Stimulated activated CD8-positive, alpha-beta memory T cell treated with anti-CD3 and anti-CD28 coated beads, Interleukin-4, amount 100 ng/mL, for 48 hours (primary cell): ENCODE measurements at regions not wholly inside any gene's neighbourhood (a gene's known extent, or its start where the extent isn't known, plus 50 kb on each side); places are given as distances from the start of the nearest gene placed in this dataset.
A peak's percentile ranks its signal among the peaks of the same experiment; 100 is the strongest.

Experiments used
- DNase-seq: peaks from one replicate; pipeline ENCODE4 v3.0.0-alpha.2; 2020

DNA sequence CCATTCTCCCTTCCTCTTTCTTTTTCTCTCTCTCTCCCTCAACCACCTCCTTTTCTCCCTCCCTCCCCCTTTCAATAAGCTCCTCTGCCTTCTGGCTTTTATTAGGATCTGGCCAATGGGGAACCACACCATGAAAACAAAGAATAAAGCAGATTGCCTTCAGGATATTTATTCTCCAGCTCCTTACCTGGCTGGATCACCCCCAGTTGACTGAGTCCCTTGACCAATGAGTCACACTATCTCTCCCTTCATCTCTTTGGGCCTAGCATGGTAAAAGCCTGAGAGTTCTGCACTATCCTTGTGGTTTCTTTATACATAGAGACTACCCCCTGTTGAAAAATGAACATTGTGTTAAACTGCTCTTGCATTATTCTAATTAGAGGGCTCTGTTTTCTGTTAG lies 476.8 kb downstream of the EPHA7 start:
- DNase-seq: no peak

DNA sequence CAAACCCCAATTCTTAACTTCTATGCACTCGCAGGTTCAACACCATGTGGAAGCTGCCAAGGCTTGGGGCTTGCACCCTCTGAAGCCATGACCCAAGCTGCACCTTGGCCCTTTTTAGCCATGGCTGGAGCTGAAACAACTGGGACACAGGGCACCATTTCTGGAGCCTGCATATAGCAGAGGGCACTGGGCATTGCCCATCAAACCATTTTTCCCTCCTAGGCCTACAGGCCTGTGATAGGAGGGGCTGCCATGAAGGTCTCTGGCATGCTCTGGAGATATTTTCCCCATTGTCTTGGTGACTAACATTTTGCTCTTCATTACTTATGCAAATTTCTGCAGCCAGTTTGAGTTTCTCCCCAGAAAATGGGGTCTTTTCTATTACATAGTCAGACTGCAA lies 484.7 kb downstream of the EPHA7 start:
- DNase-seq: no peak

DNA sequence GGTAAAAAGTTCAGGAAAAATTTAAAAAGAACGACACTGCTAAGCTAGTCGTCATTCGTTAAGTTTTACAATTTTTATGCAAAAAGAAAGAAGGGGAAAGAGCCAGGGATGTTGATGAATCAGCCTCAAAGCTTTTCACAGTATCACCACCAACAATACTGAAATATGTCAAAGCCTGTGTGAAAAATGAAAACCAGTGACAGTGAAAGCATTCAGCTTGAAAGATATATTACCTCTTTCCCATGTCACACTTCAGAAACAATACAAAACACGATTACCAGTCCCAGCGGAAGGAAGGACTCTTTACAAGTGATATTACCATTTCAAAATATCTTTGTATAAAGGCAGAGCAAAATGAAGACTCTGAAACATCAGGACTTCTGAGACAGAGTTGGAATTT lies 489.2 kb downstream of the EPHA7 start:
- DNase-seq: no peak

DNA sequence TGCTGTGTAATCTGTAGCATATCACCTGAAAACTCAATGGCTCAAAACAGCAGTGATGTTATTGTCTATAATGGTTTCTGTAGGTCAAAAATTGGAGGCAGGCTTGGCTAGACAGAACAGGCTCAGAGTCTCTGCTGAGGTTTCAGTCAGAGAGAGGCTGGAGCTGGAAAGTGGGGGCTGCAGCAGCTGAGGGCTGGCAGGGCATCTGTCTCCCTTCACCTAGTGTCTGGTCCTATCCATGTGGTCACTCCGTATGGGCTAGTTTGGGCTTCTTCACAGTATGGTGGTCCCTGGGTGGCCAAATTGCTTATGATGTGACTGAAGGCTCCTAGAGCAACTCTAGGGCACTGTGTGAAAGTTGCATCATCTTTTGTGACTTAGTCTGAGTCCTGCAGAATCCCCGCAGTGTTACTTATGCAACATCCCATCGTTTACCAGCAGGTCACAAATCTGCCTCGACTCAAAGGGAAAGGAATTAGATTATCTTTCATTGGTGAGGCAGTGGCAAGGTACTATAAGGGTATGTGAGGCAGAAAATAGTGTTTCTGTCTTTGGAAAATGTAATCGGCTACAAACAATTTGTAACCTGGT lies 497.0 kb downstream of the EPHA7 start:
- DNase-seq: no peak

DNA sequence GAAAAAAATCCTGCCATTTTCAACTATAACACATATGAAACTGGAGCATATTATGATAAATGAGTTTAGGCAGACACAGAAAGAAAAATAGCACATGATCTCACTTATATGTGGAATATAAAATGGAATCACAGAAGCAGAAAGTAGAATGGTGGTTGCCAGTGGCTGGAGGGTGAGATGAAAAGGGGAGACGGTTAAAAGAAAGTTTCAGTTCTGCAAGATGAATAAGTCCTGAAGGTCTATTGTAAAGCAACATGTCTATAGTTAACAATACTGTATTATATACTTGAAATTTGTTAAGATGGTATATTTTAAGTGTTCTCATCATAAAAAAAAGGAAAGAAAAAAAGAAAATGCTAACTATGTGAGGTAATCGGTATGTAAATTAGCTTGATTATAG lies 503.9 kb downstream of the EPHA7 start:
- DNase-seq: no peak

DNA sequence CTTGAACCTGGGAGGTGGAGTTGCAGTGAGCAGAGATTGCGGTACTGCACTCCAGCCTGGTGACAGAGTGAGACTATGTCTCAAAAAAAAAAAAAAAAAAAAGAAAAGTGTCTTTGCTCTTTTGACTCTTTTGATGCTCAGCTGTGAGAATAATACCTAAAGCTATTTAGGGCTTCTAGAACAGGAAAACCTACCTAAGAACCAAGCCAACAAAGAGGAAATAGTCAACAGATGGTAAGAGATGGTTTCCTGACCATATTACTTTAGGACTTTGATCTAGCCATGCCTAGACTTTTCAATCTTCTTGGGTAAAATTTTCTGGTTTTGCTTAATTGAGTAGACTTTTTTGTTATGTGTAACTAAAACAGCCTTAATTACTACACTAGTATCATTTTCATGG lies 508.1 kb downstream of the EPHA7 start:
- no peak for DNase-seq

DNA sequence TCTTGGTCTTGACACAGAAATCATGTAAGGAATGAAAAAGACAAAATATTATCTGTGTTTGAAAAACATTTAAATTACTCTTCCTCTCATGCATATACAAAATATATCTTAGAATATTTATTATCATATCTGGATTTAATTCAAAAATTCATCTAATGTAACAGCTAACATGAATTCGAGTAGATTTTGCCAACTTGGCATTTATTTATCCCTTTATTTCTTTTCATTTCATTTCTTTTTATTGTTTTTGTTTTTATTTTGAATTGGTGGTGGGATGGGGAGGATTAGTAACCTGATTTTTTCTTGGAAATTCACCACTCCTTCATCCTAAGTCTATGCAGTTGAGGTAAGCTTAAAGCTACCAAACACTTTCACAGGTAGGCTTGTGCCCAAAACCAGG lies 508.7 kb downstream of the EPHA7 start:
- DNase-seq: no peak

DNA sequence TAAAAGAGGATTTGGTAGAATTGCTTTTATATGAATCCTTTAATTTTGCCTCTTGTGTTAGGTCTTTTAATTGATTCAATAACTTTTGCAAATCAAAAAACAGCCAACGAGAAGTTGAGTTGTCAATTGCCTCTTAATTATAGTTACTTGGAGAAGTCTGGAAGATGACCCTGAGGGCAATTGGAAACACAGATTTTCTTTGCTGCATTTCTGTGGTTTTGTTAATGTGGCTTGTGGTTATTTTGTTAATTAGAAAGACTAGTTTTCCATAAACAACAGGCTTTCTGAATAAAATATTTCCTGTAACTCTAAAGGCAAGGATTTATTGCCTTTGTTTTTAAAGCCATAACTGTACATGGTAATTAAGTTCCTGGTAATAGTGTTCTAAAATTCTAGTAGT lies 513.0 kb downstream of the EPHA7 start:
- DNase-seq: no peak

DNA sequence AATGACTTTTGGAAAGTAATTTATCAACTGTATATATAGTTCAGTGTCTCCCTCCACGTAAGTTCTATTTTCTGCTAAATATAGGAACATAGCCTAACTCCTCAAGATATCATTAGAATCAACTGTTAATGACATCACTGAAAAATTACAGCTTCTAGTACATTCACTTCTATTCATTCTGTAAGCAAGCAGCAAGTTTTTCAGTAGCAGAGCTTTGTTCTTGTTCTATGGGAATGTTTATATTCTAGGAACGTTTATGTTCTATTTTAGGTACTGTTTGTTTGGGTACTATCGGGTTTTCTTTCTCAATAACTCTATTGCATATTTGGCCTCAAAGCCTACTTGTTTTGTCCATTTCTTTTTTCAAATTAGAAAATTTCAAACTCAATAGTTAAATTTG lies 525.6 kb downstream of the EPHA7 start:
- no peak for DNase-seq

DNA sequence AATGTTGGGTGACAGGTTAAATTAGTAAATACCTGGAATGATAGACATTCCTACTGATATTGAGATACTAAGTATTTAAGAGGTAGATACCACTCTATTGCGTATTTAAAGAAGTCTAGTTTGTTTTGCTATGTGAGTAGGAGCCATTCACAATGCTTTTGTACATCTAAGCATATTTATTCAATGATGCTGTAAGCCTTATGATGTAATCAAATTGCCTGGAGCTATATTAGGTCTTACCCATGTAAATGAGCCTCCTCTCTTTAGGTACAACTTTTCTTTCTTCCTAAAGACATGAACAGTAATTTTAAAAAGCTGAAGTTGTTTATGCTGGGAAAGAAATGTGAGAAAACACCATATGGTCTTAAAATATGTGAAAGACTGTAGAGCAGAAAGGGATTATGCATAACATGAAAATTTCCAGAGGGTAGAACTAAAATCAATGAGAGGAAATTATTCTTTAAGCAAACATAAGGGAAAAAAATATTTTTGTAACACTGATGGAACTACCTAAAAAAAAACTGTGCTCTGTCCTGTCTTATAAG lies 526.7 kb downstream of the EPHA7 start:
- DNase-seq: no peak

DNA sequence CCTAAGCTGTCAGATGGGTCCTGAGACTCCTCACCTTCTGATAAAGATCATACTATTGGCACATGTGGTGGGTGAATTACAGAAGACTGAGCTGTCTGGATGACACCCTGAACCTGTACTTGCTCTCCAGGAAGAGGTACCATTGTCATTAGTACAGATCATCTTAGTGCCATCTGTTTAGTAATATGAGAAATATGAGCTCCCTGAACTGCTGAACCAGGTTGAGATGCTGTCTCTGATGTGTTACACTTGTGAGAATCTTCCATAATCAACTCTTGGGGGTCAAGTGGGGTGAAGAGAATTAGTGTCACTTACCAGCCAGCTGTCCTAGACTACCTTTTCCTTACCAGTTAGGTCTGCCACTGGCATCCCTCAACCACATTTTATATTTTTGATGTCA lies 531.0 kb downstream of the EPHA7 start:
- DNase-seq: no peak

DNA sequence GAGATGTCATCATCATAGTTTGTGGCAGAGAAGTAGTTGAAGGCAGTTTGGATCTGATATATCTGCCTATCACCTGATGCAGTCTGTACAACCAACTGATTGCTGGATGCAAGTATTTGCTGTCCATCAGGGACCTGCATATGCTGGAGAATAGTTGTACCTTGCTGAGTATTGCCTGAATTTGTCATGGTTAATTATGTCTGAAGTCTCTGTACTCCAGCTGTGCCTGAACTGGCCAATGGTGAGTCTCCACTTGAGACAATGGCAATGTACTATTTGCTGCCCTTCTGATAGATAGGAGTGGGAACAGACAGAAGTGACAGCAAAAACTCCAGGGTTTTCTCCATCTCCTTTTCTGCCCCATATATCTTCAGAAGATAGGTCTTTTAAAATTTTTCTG lies 531.5 kb downstream of the EPHA7 start:
- no peak for DNase-seq

DNA sequence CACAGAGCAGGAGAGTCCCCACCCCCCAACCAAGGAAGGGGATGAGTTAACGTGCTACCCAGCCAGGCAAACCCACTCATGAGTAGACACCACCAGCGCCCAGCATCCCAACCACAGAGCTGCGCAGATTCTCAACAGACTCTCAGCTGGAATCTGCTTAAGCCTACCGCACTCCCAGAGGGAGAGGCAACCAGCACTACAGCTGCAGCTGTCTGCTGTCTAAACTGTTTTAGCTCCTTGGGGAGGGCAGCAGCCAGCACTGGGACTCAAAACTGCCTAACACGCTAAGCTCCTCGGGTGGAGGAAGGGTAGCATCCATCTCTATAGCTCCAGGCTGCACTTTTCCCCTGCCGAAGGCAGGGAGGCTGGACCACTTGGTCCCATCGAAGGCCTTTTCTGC lies 539.8 kb downstream of the EPHA7 start:
- DNase-seq: no peak

DNA sequence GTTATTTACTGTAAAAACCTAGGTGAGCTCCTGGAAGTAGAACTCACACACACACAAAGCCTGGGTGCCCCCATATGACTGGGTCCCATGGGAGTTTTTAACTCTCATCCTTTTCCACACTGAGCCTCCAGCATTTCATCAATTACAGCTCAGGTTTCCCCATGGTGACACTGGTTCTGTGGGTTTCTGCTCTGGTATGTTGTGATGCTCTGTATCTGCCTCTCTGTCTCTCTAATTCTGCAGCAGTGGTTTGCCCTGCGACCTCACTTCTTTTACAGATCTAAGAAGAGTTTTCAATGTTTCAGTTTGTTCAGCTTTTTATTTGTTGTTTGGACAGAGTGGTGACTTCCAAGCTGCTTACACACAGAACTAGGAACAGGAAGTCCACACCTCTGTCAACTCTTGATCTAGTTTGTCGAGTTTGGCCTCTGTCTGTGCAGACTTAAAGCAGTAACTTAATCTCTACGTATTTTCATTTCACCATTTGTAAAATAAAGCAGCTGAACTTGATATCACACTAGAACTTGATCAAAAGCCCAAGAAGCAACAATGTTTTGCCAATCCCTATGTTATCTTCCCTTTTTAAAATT lies 554.3 kb downstream of the EPHA7 start:
- DNase-seq: no peak

DNA sequence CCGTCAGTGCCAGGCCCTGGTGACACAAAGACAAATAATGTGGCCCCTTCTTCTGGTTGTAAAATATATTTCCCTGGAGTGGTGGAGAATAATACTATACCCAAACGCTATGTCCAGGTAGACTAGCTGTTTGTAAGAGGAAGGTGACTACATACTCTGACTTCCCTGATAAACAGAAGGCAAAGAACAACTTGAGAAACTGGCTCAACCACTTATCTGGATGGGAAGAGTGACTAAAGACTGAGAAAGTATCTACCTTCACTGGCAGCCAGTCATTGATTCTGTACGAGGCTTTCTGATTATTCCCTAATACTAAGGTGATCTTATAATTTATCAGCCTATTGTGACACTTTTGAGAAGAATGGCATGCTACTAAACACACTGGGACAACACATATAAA lies 569.7 kb downstream of the EPHA7 start:
- DNase-seq: no peak

DNA sequence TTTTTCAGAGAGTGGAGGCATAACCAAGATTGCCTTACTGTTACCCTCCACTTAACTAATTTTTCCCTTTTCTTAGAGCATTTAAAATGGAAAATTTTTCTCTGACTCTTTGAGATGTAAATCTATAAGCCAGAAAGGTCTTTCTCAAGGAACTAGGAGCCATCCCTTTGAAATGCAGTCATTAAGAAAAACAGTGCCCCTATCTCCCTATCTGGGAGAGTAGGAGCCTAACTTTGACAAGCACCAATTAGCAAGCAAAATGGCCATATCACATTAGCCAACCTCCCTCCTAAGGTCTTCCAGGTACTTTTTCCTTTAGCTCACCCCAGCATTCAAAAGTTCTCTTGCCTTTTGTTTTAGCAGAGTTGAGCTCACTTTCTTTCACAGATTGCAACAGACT lies 570.5 kb downstream of the EPHA7 start:
- DNase-seq: no peak

DNA sequence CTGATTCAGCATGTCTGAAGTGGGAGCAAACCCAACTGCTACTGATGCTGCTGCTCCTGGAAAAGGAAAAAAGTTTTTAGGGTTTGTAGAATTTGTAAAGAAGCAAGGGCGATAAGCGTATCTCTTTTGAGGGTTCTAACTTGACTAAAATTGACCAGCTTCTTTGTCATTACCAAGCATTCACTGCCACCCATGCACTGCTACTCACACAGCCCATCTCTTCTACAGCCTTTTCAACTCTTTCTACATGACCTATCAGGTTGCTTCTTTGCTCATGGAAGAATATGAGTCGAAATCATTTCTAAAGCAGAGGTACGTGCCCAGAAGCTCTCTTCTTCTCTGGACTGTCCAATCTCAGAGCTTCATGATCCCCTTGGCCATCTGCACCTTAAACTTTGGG lies 570.9 kb downstream of the EPHA7 start:
- no peak for DNase-seq

DNA sequence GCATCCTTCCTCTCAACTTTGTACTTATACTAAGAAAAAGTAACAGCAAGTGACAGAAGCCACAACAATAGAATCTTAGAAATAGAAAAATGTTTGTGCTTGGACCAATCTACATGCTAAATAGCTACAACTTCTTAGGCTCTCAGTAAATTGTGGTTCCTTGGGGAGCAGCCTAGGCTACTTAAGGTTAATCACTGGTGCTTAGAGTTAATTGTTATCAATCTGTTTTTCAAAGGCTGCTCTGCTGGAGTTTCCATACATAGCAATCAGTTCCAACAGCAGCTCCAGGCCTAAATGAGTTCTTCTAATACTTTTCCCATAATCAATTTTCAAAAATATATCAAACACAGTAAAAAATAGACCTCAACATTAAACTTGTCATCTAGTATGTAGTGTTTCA lies 571.4 kb downstream of the EPHA7 start:
- no peak for DNase-seq

DNA sequence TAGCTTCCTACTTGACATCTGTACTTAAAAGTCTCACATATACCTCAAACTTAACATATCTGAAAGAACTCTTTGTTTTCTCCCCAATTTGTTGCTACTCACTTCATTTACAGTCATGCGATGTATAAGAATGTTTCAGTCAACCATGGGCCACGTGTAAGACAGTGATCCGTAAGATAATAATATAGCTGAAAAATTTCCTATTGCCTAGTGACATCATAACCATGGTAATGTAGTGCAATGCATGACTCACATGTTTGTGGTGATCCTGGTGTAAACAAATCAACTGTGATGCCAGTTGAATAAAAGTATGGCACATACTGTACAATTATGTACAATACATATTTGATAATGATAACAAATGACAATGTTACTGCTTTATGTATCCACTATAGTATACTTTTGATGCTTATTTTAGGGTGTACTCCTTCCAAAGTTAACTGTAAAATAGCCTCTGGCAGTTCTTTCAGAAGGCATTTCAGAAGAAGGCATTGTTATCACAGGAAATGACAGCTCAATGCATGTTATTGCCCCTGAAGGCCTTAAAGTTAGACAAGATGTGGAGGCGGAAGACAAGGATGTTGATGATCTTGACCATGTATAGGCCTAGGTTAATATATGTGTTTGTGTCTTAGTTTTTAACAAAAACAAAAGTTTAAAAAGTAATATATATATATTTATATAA lies 579.0 kb downstream of the EPHA7 start:
- DNase-seq: no peak

DNA sequence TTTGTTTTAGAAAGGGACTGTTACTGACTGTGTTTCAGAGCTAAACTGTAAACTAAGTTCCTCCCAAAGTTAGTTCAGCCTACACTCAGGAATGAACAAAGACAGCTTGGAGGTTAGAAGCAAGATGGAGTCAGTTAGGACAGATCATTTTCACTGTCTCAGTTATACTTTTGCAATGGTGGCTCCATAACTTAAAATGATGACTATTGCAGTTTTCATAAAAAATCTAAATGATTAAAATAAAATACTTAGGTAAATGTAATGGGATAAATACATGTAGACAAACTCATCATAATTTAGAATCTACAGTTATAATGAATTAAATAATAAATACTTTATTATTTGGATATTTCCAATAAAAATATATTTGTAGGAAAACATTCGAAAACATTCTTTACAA lies 590.6 kb downstream of the EPHA7 start:
- no peak for DNase-seq

DNA sequence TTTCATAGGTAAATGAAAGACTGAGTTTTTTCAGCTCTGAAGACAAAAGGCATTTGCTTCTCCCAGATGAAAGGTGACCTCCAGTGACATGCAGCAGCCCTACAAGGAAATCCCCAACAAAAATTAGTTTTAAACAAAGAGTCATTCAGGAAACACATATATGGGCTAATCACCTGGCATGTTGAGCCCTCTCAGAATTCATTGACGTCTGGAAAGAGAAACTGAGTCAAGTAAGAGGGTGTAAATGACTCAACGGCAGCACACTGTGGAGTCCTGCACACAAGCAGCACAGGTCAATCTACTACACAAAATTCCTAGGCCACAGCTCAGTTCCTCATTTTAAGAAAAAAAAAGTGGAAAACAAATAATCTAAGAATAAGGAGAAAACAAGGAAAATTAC lies 592.3 kb downstream of the EPHA7 start:
- DNase-seq: no peak

DNA sequence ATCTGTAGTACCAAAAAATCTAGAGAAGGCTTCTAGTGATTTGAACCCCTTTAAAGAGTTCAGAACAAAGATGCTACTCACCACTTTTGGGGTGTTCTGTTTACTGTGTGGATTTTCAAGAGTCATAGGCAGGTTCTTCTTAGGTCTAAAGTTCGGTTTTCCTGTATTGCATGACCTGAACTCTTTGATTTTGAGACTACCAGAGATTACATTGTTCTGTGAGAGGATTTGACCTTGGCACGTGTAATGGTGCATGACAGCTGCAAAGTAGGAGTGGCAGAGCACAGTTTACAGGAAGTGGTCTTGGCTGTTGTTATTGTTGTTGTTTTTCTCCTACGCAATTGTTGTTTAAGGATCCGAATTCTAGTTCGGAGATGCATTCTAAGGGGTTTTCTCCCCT lies 592.7 kb downstream of the EPHA7 start:
- DNase-seq: no peak

DNA sequence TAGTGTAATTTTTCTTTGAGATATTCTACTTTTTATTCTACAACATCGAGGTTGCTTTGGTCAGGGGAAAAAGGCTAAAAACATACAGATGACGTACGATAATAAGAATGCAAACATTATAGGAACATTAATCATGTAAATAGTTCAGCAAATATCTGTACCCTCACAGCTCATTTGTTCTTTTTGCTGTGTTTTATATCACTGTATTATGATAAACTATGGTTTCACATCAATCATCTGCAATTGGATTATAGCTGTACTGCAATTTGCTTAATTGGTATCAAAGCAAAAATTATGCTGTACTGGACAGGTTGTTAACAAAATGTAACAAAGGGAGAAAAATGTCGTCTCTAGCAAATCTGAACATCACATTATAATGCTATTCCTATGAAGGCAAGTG lies 597.1 kb downstream of the EPHA7 start:
- DNase-seq: no peak

DNA sequence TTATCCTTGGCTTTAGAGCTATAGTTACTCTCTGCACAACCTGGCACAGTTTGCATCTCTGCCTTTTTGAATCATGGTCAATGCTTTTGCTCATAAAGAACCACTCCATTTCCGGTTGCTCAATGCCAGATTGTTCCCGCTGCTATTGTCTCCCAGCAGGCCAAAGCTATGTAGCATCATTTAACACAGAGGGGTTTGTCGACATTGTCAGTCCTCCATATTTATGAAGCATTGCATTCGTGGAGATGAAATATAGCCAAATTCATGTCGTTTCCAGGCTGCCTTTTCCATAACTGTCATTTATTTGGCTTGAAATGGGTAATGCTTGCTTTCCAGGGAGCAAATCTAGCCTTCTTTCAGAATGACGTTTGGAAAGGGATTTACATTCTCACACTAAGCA lies 598.8 kb downstream of the EPHA7 start:
- no peak for DNase-seq

DNA sequence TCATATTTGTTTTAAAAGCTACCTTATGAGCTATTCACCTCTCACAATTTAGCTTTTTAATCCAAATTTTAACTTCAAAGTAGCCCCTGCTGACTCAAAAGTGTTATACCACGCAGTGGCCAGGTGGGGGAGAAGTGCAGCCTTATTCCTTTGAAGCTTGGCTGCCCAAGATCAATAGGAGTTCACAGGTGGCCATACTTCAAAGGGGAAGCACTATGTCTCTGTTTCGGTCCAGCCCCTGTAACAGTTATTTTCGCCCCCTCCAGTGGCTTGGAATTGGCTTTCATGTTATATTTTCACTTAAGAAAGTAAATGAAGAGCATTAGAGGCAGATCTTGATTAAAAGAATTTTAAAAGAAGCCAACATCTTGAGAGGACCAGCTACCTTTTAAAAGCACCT lies 608.4 kb downstream of the EPHA7 start:
- DNase-seq: peak; percentile 23
